OCI-LY7 (cell line): ENCODE measurements at regions not wholly inside any gene's neighbourhood (a gene's known extent, or its start where the extent isn't known, plus 50 kb on each side); places are given as distances from the start of the nearest gene placed in this dataset.

ENCODE experiments used
- CTCF ChIP-seq: fragments of 200-600 bp; sonication (generic); conservative IDR thresholded peaks from 2 replicates; pipeline ENCODE4 v1.5.1; 2014; ENCODE audit warnings: mild to moderate bottlenecking, antibody characterized with exemption, low read length, moderate library complexity, mixed read lengths
- EZH2phosphoT487 ChIP-seq: fragments of 200-600 bp; sonication (generic); IDR thresholded peaks from 2 replicates; pipeline ENCODE4 v1.6.1; 2018; ENCODE audit warnings: low read depth, borderline replicate concordance, mild to moderate bottlenecking, mixed run types, antibody characterized with exemption, low read length, moderate library complexity, mixed read lengths

GRCh38 chr21:17368748-17369363, 144.0 kb upstream of the CXADR start:
- TF ChIP-seq CTCF (no peak), EZH2phosphoT487 (no peak)
